Mesendoderm (in vitro differentiated cells): ENCODE measurements at regions not wholly inside any gene's neighbourhood (a gene's known extent, or its start where the extent isn't known, plus 50 kb on each side); places are given as distances from the start of the nearest gene placed in this dataset.
"Not testable (repeated sequence)": the region's sequence is repeated elsewhere in the genome, so short reads cannot be mapped to it uniquely, and the experiment has no call there.

Experiments used
- DNase-seq: peaks from one replicate; pipeline ENCODE4 v3.0.0; 2013
- H2AK5ac ChIP-seq: 2 replicates; pipeline ENCODE4 v1.6.1; 2013; ENCODE audit warnings: low read length, inconsistent platforms
- H2BK120ac ChIP-seq: 2 replicates; pipeline ENCODE4 v1.6.1; 2013; ENCODE audit warnings: low read depth, mild to moderate bottlenecking, low read length, moderate library complexity, mixed read lengths
- H2BK15ac ChIP-seq: replicated peaks from 2 replicates; pipeline ENCODE4 v1.6.1; 2013; ENCODE audit warnings: low read depth, mild to moderate bottlenecking, moderate library complexity
- H2BK5ac ChIP-seq: 2 replicates; pipeline ENCODE4 v1.6.1; 2013; ENCODE audit warnings: low read length, inconsistent platforms
- H3K18ac ChIP-seq: 2 replicates; pipeline ENCODE4 v1.6.1; 2013; ENCODE audit warnings: mild to moderate bottlenecking, low read length, mixed read lengths
- H3K23ac ChIP-seq: one replicate; pipeline ENCODE4 v1.6.1; 2013; ENCODE audit warnings: low read length
- H3K27ac ChIP-seq: 2 replicates; pipeline ENCODE4 v1.5.1; 2013; ENCODE audit warnings: low read depth, mild to moderate bottlenecking, inconsistent platforms, low read length, moderate library complexity
- H3K27me3 ChIP-seq: 2 replicates; pipeline ENCODE4 v1.6.1; 2013; ENCODE audit warnings: low read length, control low read depth, mild to moderate bottlenecking, inconsistent platforms; ENCODE audit not compliant: insufficient read depth, poor library complexity
- H3K36me3 ChIP-seq: 2 replicates; pipeline ENCODE4 v1.6.1; 2013; ENCODE audit warnings: low read length, inconsistent platforms; ENCODE audit not compliant: control insufficient read depth, insufficient read depth
- H3K4ac ChIP-seq: one replicate; pipeline ENCODE4 v1.6.1; 2013; ENCODE audit warnings: low read depth, mild to moderate bottlenecking, low read length, moderate library complexity
- H3K4me1 ChIP-seq: 2 replicates; pipeline ENCODE4 v1.6.1; 2013; ENCODE audit warnings: low read depth, low read length, inconsistent platforms; ENCODE audit not compliant: control insufficient read depth
- H3K4me2 ChIP-seq: 2 replicates; pipeline ENCODE4 v1.6.1; 2013; ENCODE audit warnings: low read length
- H3K4me3 ChIP-seq: 2 replicates; pipeline ENCODE4 v1.5.1; 2013; ENCODE audit warnings: mild to moderate bottlenecking, low read length
- H3K56ac ChIP-seq: one replicate; pipeline ENCODE4 v1.6.1; 2013; ENCODE audit warnings: low read length
- H3K79me1 ChIP-seq: 2 replicates; pipeline ENCODE4 v1.6.1; 2013; ENCODE audit warnings: low read length, inconsistent platforms
- H3K79me2 ChIP-seq: 2 replicates; pipeline ENCODE4 v1.6.1; 2013; ENCODE audit warnings: mild to moderate bottlenecking, low read length; ENCODE audit not compliant: control insufficient read depth, insufficient read depth
- H3K9ac ChIP-seq: 2 replicates; pipeline ENCODE4 v1.6.1; 2013; ENCODE audit warnings: low read length, inconsistent platforms
- H4K5ac ChIP-seq: one replicate; pipeline ENCODE4 v1.6.1; 2013; ENCODE audit warnings: low read length
- H4K8ac ChIP-seq: one replicate; pipeline ENCODE4 v1.6.1; 2013; ENCODE audit warnings: low read depth, mild to moderate bottlenecking, control low read depth, low read length, moderate library complexity
- WGBS: extraction: QIAGEN DNeasy Blood & Tissue Kit; methylation state at CpG from one replicate; pipeline ENCODE4 v1.1.7; 2013; ENCODE audit warnings: low lambda C conversion rate, missing lambda C conversion rate; ENCODE audit not compliant: insufficient coverage; ENCODE audit errors: extremely low coverage; 5-methylcytosine and 5-hydroxymethylcytosine counted together

GRCh38 chr7:152501506-152501905 is 65.7 kb upstream of the KMT2C start:
- no peak overlapping the region for H4K8ac ChIP-seq
- H2BK15ac ChIP-seq: no peak overlapping the region
- no peak overlapping the region for H4K5ac ChIP-seq
- no peak overlapping the region for H2BK120ac ChIP-seq
- H3K4me3 ChIP-seq: no peak overlapping the region
- no peak overlapping the region for H3K27ac ChIP-seq
- no peaks in the 10 kb centered on the region for H3K79me1 ChIP-seq
- no peak overlapping the region for H2BK5ac ChIP-seq
- no peak overlapping the region for H3K4ac ChIP-seq
- peak; percentile 17 for DNase-seq
- no peak overlapping the region for H3K18ac ChIP-seq
- no peak overlapping the region for H3K56ac ChIP-seq
- H3K9ac ChIP-seq: no peak overlapping the region
- H3K23ac ChIP-seq: no peak overlapping the region
- H2AK5ac ChIP-seq: no peak overlapping the region
- no peak overlapping the region for H3K4me2 ChIP-seq
- no peaks in the 10 kb centered on the region for H3K79me2 ChIP-seq
- peaks cover 3% of the 10 kb centered on the region for H3K4me1 ChIP-seq
- WGBS: no CpG with 5 or more reads among the region's 3 CpGs
- no peaks in the 10 kb centered on the region for H3K27me3 ChIP-seq
- no peaks in the 10 kb centered on the region for H3K36me3 ChIP-seq

- H2AK5ac ChIP-seq, H2BK120ac ChIP-seq, H3K79me2 ChIP-seq, H3K9ac ChIP-seq, H2BK5ac ChIP-seq, H3K4me2 ChIP-seq, H3K36me3 ChIP-seq, H2BK15ac ChIP-seq, H3K23ac ChIP-seq, H3K18ac ChIP-seq, H3K27ac ChIP-seq, H3K56ac ChIP-seq, H3K27me3 ChIP-seq, H4K8ac ChIP-seq, H3K4me1 ChIP-seq, H3K4me3 ChIP-seq, H3K4ac ChIP-seq, H3K79me1 ChIP-seq, H4K5ac ChIP-seq: not testable (repeated sequence)
- DNase-seq: peak; percentile 50
- no CpG with 5 or more reads among the region's 2 CpGs for WGBS
Measured at GRCh38 chr7:152499969-152500368, 64.2 kb upstream of the KMT2C start.

GRCh38 chr7:152495867-152496266 is 60.1 kb upstream of the KMT2C start:
- no CpG with 5 or more reads among the region's 2 CpGs for WGBS
- Histone ChIP-seq H3K4me2 (no peak overlapping the region), H3K27me3 (no peaks in the 10 kb centered on the region), H3K56ac (no peak overlapping the region), H3K9ac (no peak overlapping the region), H4K5ac (no peak overlapping the region), H2BK15ac (no peak overlapping the region), H3K23ac (no peak overlapping the region), H4K8ac (no peak overlapping the region), H3K4me1 (no peaks in the 10 kb centered on the region), H3K4ac (no peak overlapping the region), H3K36me3 (no peaks in the 10 kb centered on the region), H3K79me2 (no peaks in the 10 kb centered on the region), H2AK5ac (no peak overlapping the region), H3K27ac (no peak overlapping the region), H3K79me1 (no peaks in the 10 kb centered on the region), H2BK5ac (no peak overlapping the region), H3K4me3 (no peak overlapping the region), H3K18ac (no peak overlapping the region), H2BK120ac (no peak overlapping the region)
- DNase-seq: no peak

- Histone ChIP-seq H4K8ac (no peak overlapping the region), H3K56ac (no peak overlapping the region), H2BK120ac (no peak overlapping the region), H3K79me1 (no peaks in the 10 kb centered on the region), H3K79me2 (no peaks in the 10 kb centered on the region), H4K5ac (no peak overlapping the region), H3K4me1 (no peaks in the 10 kb centered on the region), H3K27me3 (no peaks in the 10 kb centered on the region), H3K18ac (no peak overlapping the region), H3K27ac (no peak overlapping the region), H3K4me2 (no peak overlapping the region), H3K4me3 (no peak overlapping the region), H3K36me3 (no peaks in the 10 kb centered on the region), H3K23ac (no peak overlapping the region), H2AK5ac (no peak overlapping the region), H3K9ac (no peak overlapping the region), H2BK5ac (no peak overlapping the region), H2BK15ac (no peak overlapping the region), H3K4ac (no peak overlapping the region)
- DNase-seq: no peak
- WGBS: no CpG with 5 or more reads among the region's 3 CpGs
Measured at GRCh38 chr7:152492952-152493351, 57.1 kb upstream of the KMT2C start.

- no peak overlapping the region for H3K18ac ChIP-seq
- no peak overlapping the region for H4K5ac ChIP-seq
- no peak overlapping the region for H2BK120ac ChIP-seq
- H4K8ac ChIP-seq: no peak overlapping the region
- DNase-seq: no peak
- no peak overlapping the region for H3K56ac ChIP-seq
- no peak overlapping the region for H2AK5ac ChIP-seq
- no peaks in the 10 kb centered on the region for H3K79me2 ChIP-seq
- no peak overlapping the region for H3K4me3 ChIP-seq
- no peaks in the 10 kb centered on the region for H3K27me3 ChIP-seq
- H3K23ac ChIP-seq: no peak overlapping the region
- no peak overlapping the region for H2BK15ac ChIP-seq
- no peak overlapping the region for H2BK5ac ChIP-seq
- H3K79me1 ChIP-seq: no peaks in the 10 kb centered on the region
- no peak overlapping the region for H3K27ac ChIP-seq
- no peaks in the 10 kb centered on the region for H3K4me1 ChIP-seq
- H3K4me2 ChIP-seq: no peak overlapping the region
- no peak overlapping the region for H3K4ac ChIP-seq
- H3K36me3 ChIP-seq: no peaks in the 10 kb centered on the region
- WGBS: no CpG with 5 or more reads among the region's 7 CpGs
- H3K9ac ChIP-seq: no peak overlapping the region
Measured at GRCh38 chr7:152489044-152489443, 53.2 kb upstream of the KMT2C start.

- no peak overlapping the region for H4K5ac ChIP-seq
- no peaks in the 10 kb centered on the region for H3K27me3 ChIP-seq
- no peak overlapping the region for H3K9ac ChIP-seq
- no peak overlapping the region for H3K4me3 ChIP-seq
- no peak overlapping the region for H2AK5ac ChIP-seq
- DNase-seq: no peak
- H3K27ac ChIP-seq: no peak overlapping the region
- H3K56ac ChIP-seq: no peak overlapping the region
- H3K36me3 ChIP-seq: no peaks in the 10 kb centered on the region
- H2BK5ac ChIP-seq: no peak overlapping the region
- H3K18ac ChIP-seq: no peak overlapping the region
- H2BK15ac ChIP-seq: no peak overlapping the region
- no peaks in the 10 kb centered on the region for H3K79me2 ChIP-seq
- no peak overlapping the region for H3K4me2 ChIP-seq
- no peaks in the 10 kb centered on the region for H3K4me1 ChIP-seq
- H3K4ac ChIP-seq: no peak overlapping the region
- no peak overlapping the region for H4K8ac ChIP-seq
- H3K79me1 ChIP-seq: no peaks in the 10 kb centered on the region
- H3K23ac ChIP-seq: no peak overlapping the region
- H2BK120ac ChIP-seq: no peak overlapping the region
Measured at GRCh38 chr7:152486968-152487367, 51.2 kb upstream of the KMT2C start.
